ENCODE measurements at regions not wholly inside any gene's neighbourhood (a gene's known extent, or its start where the extent isn't known, plus 50 kb on each side); places are given as distances from the start of the nearest gene placed in this dataset. TPM values are rescaled to one million over a fixed set of nuclear protein-coding genes. Genes with fewer than 3 reads are reported as not detected.

DNA sequence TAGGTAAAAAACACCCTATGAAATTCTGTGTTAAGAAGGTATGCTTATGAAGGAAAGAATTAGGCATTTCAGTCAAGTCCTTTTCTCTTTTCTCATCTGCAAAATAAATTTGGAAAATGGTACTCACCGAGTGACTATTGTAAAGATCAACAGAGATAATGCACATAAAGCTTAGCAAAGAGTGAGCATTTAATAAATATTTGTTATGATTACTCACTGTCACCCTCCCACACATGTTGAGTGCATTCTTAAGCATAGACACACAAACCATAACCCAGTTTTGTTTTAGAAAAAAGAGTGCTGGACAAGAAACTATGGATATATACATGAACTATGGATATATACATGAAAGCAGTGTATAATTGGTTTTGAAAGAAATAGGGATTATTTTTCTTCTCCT is 54.7 kb upstream of the PRLR start:
- no peak overlapping the region for H3K27ac ChIP-seq (ENCODE audit: low read depth, low read length)
- ChIA-PET POLR2A (no interaction called here), CTCF (no interaction called here)
- no peak for TF ChIP-seq CTCF (IDR thresholded peaks at IDR 0.05; ENCODE audit: low read depth, low read length)
- H3K27me3 ChIP-seq (ENCODE audit: control insufficient read depth, insufficient read depth, low read length) = no peaks in the 10 kb centered on the region
- no peak for DNase-seq (ENCODE audit: low read depth, low spot score)
- no peaks in the 10 kb centered on the region for H3K9me3 ChIP-seq (ENCODE audit: control insufficient read depth, insufficient read depth, low read length)
- no peak overlapping the region for H3K4me3 ChIP-seq (ENCODE audit: low read depth, low read length)

DNA sequence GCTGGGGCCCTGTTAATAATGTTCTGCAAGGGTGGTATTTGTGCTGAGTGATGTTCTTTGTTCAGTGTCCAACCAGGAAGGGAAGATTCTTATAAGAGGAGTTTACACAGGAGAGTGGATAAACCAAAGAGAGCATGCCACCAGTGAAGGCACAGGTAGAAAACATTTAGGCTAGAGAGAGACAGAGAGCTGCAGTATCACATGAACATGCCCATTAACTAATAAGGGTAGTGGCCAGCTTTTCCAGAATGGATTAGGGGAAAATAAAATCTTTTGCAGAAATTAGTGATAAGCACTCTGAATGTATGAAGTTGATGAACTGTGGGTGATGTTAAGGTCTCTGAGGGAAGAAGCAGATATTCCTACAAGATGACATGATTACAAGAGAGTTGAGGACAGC is 54.1 kb upstream of the PRLR start:
- POLR2A ChIA-PET = no interaction called here
- no peak overlapping the region for H3K4me3 ChIP-seq (ENCODE audit: low read depth, low read length)
- CTCF ChIA-PET = no interaction called here
- H3K9me3 ChIP-seq (ENCODE audit: control insufficient read depth, insufficient read depth, low read length) = no peaks in the 10 kb centered on the region
- no peak for TF ChIP-seq CTCF (IDR thresholded peaks at IDR 0.05; ENCODE audit: low read depth, low read length)
- H3K27me3 ChIP-seq (ENCODE audit: control insufficient read depth, insufficient read depth, low read length) = no peaks in the 10 kb centered on the region
- DNase-seq (ENCODE audit: low read depth, low spot score) = no peak
- H3K27ac ChIP-seq (ENCODE audit: low read depth, low read length) = no peak overlapping the region

DNA sequence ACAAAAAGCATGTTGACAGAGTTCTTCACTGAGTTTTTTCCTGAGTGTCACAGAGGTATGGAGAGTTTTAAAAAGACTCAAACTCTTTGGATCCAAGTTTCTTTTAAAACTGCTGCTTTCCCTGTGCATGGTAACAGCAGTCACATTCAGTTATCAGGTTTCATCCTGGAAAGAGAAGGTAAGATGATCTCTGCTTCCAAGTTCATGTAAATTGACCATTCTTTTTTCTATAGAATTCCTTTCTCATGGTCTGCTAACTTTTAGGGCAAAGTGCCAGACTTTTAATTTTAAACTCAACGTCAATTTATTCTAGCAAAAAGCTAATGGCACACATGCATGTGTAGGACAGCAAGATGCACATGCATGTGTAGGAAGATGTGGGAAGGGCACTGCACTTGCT is 52.5 kb upstream of the PRLR start:
- ChIA-PET POLR2A (no interaction called here), CTCF (no interaction called here)
- no peak for TF ChIP-seq CTCF (IDR thresholded peaks at IDR 0.05; ENCODE audit: low read depth, low read length)

GRCh38 chr5:35281613-35282012 is 51.3 kb upstream of the PRLR start:
- POLR2A ChIA-PET = no interaction called here
- Histone ChIP-seq H3K27ac (ENCODE audit: low read depth, low read length) (no peak overlapping the region), H3K4me3 (ENCODE audit: low read depth, low read length) (no peak overlapping the region)

More for the DNA sequence above, 52.5 kb upstream of the PRLR start:
- no peak for DNase-seq (ENCODE audit: low read depth, low spot score)
- no peak overlapping the region for H3K4me3 ChIP-seq (ENCODE audit: low read depth, low read length)
- no peaks in the 10 kb centered on the region for H3K9me3 ChIP-seq (ENCODE audit: control insufficient read depth, insufficient read depth, low read length)
- H3K27ac ChIP-seq (ENCODE audit: low read depth, low read length) = no peak overlapping the region
- H3K27me3 ChIP-seq (ENCODE audit: control insufficient read depth, insufficient read depth, low read length) = no peaks in the 10 kb centered on the region

More at GRCh38 chr5:35281613-35282012, 51.3 kb upstream of the PRLR start:
- no peak for DNase-seq (ENCODE audit: low read depth, low spot score)
- no peak for TF ChIP-seq CTCF (IDR thresholded peaks at IDR 0.05; ENCODE audit: low read depth, low read length)
- no peaks in the 10 kb centered on the region for H3K27me3 ChIP-seq (ENCODE audit: control insufficient read depth, insufficient read depth, low read length)
- CTCF ChIA-PET = no interaction called here
- H3K9me3 ChIP-seq (ENCODE audit: control insufficient read depth, insufficient read depth, low read length) = no peaks in the 10 kb centered on the region

Small RNAs in the stretch of these regions (small RNA-seq; reads per million reads assigned to genes)
- not detected for gene RF00012 (ENCODE audit: insufficient read length, low read depth)
